Thoracic aorta (tissue), 2 donors: ENCODE measurements at regions not wholly inside any gene's neighbourhood (a gene's known extent, or its start where the extent isn't known, plus 50 kb on each side); places are given as distances from the start of the nearest gene placed in this dataset.

Source experiments
- ATAC-seq: fragments of 150-250 bp; one replicate; pipeline ENCODE4 v1.8.0; 2017; ENCODE audit warnings: low read depth; ENCODE audit not compliant: insufficient number of reproducible peaks, low FRiP score
- DNase-seq: peaks from one replicate; pipeline ENCODE4 v3.0.0-alpha.2; 2020; ENCODE audit warnings: low spot score
- H3K27ac ChIP-seq, 2 donors: fragments of 200-600 bp; sonication (generic); 1 replicate in 1 of 2; 2 replicates in 1 of 2; pipeline ENCODE4 v1.5.1; 2016; ENCODE audit warnings: mild to moderate bottlenecking in 2 of 2, moderate library complexity in 2 of 2
- H3K27me3 ChIP-seq: fragments of 200-600 bp; sonication (generic); replicated peaks from 2 replicates; pipeline ENCODE4 v1.6.0; 2016; ENCODE audit warnings: mild to moderate bottlenecking; ENCODE audit not compliant: insufficient read depth
- H3K36me3 ChIP-seq: fragments of 200-600 bp; sonication (generic); one replicate; pipeline ENCODE4 v1.5.1; 2016
- H3K4me1 ChIP-seq, 2 donors: fragments of 200-600 bp; sonication (generic); 1 replicate in 1 of 2; 2 replicates in 1 of 2; pipeline versions ENCODE4 v1.5.1 to v1.6.0; 2016; ENCODE audit warnings: low read depth in 2 of 2, mild to moderate bottlenecking in 1 of 2; ENCODE audit not compliant: control insufficient read depth in 1 of 2
- H3K4me3 ChIP-seq: fragments of 200-600 bp; sonication (generic); 2 replicates; pipeline ENCODE4 v1.5.1; 2016; ENCODE audit warnings: mild to moderate bottlenecking
- H3K9me3 ChIP-seq: fragments of 200-600 bp; sonication (generic); 2 replicates; pipeline ENCODE4 v1.5.1; 2016
- TF ChIP-seq, protein P1 (sequence below): fragments of 200-600 bp; sonication (generic); IDR thresholded peaks from one replicate; pipeline ENCODE4 v1.5.1; 2019; ENCODE audit warnings: antibody characterized with exemption

DNA sequence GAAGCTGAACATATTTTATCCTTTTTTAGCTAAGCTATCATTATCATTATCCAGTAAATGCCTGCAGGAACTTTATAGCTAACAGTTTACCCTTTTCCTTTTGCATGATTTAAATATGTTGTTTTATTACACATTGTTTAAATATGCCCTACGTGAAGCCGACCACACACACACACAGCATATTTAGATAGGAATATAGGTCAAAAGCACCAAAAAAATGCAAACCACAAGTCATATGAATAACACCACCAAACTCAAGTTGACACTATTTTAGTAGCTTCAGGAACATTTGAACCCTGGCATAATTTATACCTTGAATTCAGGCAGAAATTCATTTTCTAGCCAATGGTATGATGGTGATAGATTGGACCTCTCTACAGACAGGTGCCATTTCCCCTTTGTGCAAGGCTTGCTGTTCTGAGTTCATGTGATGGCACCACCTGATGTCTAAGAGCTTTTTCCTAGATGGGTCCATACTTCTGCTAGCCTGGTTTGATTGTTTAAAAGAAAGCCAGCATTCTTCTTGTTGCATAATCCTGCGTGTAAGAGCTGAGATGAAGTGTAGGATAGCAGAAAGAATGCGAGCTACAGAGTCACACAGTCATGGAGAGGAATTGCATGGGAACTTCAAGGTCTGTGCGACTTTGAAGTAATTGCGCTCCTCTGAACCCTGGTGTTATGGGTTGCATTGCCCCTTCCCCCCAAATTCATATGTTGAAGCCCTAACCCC, 454.8 kb upstream of the SOX5 start:
- Histone ChIP-seq H3K9me3 (no peaks in the 10 kb centered on the region), H3K27me3 (no peaks in the 10 kb centered on the region), H3K4me3 (no peak overlapping the region), H3K36me3 (no peaks in the 10 kb centered on the region), H3K27ac (no peak overlapping the region), H3K4me1 (no peaks in the 10 kb centered on the region)
- DNase-seq (no peak), ATAC-seq (no peak)
- TF ChIP-seq, protein P1, sequence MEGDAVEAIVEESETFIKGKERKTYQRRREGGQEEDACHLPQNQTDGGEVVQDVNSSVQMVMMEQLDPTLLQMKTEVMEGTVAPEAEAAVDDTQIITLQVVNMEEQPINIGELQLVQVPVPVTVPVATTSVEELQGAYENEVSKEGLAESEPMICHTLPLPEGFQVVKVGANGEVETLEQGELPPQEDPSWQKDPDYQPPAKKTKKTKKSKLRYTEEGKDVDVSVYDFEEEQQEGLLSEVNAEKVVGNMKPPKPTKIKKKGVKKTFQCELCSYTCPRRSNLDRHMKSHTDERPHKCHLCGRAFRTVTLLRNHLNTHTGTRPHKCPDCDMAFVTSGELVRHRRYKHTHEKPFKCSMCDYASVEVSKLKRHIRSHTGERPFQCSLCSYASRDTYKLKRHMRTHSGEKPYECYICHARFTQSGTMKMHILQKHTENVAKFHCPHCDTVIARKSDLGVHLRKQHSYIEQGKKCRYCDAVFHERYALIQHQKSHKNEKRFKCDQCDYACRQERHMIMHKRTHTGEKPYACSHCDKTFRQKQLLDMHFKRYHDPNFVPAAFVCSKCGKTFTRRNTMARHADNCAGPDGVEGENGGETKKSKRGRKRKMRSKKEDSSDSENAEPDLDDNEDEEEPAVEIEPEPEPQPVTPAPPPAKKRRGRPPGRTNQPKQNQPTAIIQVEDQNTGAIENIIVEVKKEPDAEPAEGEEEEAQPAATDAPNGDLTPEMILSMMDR, result no peak

DNA sequence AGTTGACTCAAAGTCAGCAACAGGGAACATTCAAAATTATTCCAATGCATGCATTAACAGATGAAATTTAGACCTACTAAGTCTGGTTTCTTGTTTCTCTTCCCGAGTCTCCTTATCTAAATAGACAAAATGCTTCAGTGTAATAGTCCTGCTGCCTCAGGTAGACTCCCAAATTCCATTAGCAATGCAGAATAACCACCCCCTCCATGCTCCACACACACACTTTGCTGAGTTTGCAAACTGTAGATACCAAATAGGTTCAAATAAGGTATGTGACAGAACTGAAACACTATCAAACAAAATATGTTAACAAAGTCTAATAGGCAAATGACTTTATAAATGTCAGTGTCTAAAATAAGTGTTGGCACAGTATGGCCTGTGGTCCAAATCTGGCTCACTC, 451.1 kb upstream of the SOX5 start:
- Histone ChIP-seq H3K4me3 (no peak overlapping the region), H3K27me3 (no peaks in the 10 kb centered on the region), H3K9me3 (no peaks in the 10 kb centered on the region), H3K36me3 (no peaks in the 10 kb centered on the region), H3K4me1 (peaks cover 0 to 14% of the 10 kb centered on the region in 2 donors), H3K27ac (no peak overlapping the region)
- DNase-seq (no peak), ATAC-seq (no peak)
- TF ChIP-seq, protein P1, result no peak

DNA sequence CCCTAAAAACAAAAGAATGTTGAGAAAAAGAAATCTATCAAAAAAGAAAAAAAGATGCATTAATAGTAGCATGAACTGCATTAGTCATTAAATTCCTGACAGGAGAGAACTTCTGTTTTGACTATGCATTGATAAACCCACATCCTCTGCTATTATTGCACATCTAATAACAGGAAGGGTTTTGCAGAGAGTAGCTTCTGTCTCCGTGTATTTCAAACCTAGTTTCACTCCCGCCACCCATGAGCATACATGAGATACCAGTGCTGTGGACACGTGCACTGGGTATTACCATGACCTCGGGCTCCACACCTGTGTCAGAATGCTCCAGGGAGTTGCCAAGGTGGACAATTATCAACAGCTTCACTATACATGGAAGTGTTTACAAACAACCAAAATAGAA, 449.1 kb upstream of the SOX5 start:
- Histone ChIP-seq H3K4me3 (no peak overlapping the region), H3K36me3 (no peaks in the 10 kb centered on the region), H3K27ac (no peak overlapping the region), H3K9me3 (no peaks in the 10 kb centered on the region), H3K27me3 (no peaks in the 10 kb centered on the region), H3K4me1 (peaks cover 0 to 17% of the 10 kb centered on the region in 2 donors)
- TF ChIP-seq, protein P1, result no peak
- no peak for DNase-seq
- no peak for ATAC-seq

DNA sequence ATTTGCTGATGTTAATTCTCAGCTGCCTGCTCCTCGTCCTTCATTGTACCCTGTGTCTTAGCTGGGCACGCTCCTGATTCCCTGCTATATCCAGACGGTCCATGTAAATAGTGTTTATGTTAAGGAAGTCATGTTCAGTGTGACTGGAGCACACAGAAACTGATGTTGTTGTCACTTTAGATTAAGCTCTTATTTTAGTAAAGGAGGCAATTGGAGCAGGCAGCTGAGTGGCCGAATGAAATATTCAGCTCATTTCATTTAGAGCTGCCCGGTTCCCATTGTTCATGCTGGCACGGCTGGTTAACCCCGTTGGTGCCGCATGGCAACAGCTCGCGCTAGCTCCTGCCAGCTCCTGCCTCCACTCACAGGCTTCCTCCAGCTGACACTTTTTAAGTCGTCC, 446.8 kb upstream of the SOX5 start:
- Histone ChIP-seq H3K9me3 (no peaks in the 10 kb centered on the region), H3K36me3 (no peaks in the 10 kb centered on the region), H3K27ac (no peak overlapping the region), H3K27me3 (no peaks in the 10 kb centered on the region), H3K4me1 (peaks cover 0 to 17% of the 10 kb centered on the region in 2 donors), H3K4me3 (peak overlapping the region; percentile 24)
- TF ChIP-seq, protein P1, result no peak
- ATAC-seq (no peak), DNase-seq (no peak)

DNA sequence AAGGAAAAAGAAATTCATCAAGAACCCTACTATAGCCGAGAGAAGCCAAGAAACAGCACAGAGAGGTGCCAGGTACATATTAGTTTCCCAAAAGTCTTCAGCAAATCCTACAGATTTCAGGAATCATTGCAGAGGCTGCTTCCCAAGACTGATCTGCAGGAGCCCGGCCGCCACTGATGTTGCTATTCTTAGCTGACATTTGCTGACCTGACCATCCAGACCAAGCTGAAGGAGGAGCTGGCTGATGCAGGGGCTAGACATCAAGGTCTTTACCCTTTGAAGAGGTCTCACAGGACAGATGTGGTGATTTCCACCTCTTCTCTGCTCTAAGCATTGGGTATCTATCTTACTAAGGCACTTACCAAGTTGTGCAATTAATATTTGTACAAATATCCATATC, 444.8 kb upstream of the SOX5 start:
- TF ChIP-seq, protein P1, result no peak
- no peaks in the 10 kb centered on the region for H3K9me3 ChIP-seq
- peaks cover 0 to 17% of the 10 kb centered on the region in 2 donors for H3K4me1 ChIP-seq
- no peaks in the 10 kb centered on the region for H3K36me3 ChIP-seq
- no peak overlapping the region for H3K27ac ChIP-seq
- no peak for DNase-seq
- no peaks in the 10 kb centered on the region for H3K27me3 ChIP-seq
- ATAC-seq, result no peak
- H3K4me3 ChIP-seq, result no peak overlapping the region
